NCI-H1417 (cell line): ENCODE measurements at regions not wholly inside any gene's neighbourhood (a gene's known extent, or its start where the extent isn't known, plus 50 kb on each side); places are given as distances from the start of the nearest gene placed in this dataset.
"Not testable (repeated sequence)": the region's sequence is repeated elsewhere in the genome, so short reads cannot be mapped to it uniquely, and the experiment has no call there.

Source experiments
- DNase-seq, 3 experiments: peaks; one replicate each; lab custom pipeline; 2025; lab: John Stamatoyannopoulos, UW

DNA sequence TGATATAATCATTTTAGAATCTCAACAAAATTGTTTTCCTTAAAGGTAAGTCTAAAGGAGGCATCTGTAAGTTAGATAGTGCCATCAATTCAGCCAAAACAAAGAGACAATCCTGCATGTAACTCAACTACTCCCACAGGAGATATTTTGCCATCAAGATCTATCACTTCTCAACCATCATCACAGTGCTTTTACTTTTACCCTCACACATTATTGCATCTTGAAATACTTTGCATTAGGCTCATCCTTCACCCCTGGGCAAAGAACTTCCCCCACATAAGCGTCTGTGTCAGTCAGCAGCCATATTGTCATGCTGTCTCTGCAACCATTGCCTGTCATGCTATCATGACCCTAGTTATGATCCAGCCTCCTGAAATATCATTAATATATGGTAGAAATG, 54.9 kb upstream of the NLGN1 start:
- no peak for DNase-seq

DNA sequence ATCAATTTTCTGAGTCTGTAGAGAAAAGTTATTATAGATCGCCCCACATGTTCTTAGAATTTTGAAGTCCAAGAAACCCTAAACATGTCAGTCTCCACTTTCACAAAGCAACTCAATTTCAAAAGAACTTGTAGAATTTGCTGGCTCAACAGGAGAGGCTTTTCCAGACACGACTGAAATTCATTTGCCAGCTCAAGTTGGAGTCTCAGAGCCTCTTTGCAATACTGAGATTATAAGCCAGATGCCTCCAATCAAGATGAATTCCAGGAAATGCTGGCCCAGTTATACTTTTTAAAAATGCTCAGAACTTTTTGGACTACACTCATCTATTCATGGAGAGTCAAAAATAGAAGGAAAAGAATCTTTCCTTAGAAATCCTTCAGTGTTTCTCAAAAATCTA, 56.9 kb upstream of the NLGN1 start:
- DNase-seq, result no peak

DNA sequence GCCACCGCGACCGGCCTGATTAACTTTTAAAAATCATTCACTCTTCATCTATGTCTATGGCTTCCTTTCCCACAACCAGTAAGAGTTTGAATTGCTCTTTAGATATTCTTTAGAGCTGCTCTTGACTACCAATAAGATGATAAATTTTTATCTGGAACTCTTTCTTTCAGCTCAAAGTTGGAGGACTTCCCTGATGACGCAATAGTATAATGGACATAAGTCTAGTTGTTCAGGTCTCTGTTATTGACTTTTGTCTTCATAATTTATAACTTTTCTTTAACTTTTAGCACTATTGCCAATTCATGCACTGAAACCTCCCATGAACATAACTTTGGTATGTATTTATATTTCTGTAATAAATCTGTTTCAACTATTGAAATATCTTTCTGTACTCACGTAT, 61.3 kb upstream of the NLGN1 start:
- DNase-seq, result no peak

DNA sequence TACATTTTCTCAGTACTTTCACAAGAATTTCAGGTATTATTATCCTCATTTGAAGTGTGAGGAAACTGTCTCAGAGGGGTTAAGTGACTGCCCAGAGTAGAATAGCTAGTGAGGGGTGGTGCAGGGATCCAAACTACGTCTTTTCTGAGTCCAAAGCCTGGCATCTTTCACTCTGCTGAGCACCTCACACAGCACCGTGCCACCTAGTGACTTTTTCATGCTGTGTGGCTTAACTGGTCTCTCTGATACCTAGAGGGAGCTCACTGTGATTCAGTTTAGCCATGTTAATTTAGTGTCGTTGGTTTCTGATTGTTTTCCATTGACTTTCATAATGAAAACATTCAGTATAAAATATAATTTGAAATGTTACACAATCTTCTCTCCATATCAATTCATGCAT, 91.4 kb upstream of the NLGN1 start:
- DNase-seq, result no peak

DNA sequence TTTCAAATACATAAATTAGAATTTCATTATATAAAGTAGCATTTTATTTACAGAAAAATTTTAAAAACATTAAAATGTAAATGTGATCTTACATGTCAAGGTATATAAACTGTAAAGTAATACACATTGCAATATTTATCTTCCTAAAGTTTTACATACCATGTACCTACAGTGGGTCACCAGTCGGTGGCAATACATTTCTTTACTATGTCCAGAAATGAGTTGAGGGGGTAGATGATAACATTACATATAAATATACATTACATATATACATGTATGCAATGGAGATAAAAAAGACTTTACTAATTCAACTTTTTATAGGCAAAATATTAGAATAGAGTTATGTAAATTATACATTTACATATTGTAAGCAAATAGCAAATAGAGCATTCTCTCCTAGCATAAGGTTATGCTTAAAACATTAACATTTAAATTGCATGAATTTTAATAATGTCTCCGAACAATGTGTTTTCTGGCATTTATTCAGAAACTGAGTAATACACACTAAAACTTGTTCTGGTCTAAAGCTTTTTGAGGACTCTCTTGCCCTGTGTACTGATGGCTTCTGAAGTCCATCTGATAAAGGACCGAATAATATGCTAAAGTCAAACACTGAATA, 93.3 kb upstream of the NLGN1 start:
- DNase-seq, result no peak

DNA sequence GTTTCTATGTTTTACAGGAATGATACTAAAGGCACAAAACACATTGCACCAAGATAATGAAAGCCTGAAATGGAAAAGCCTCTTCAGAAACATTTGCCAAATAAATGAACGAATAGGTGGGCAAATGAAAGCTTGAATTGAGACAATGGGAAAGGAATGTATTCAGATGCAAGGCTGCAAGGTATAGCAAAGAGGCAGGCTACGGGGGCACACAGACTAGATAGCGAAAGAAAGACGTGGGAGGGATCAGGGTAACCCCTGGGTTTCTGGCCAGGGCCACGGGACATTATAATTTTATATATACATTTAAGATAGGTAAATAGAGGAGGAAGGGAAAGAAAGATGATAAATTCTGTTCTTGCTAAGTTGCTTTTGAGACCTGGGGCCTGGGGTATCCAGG, 95.9 kb upstream of the NLGN1 start:
- DNase-seq, result no peak

DNA sequence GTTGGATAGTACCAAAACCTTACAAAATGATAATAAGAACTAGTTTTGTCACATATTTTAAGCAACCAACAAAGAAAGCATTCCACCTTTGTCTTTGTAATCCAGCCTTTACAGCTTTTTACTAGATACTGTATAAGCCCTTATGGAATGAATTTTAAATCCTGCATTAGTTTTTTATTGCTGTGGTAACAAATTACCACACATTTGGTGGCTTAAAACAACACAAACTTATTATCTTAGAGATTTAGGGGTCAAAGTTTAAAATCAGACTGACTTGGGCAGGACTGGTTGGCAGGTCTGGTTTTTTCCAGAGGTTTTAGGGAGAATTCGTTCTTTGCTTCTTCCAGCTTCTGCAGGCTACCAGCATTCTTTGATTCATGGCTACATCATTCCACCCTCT, 108.5 kb upstream of the NLGN1 start:
- DNase-seq, result no peak

DNA sequence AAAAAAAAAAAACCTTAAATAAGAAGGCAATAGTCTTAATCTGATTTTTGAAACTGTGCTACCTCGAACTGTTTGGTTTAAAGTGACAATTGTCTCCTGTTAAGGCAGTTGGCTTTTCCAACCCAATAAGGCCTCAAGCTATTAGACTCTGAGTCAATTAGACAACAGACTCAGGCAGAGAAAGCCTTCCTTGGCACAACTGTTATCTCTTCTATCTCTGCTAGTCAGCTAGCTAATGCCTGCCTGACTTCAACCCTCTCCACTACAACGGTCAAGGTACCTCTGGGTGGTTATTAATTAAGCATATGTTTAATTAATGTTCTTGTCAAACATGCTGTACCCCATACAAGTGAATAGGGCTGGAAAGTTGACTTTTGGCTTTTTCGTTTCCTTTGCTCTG, 110.2 kb upstream of the NLGN1 start:
- DNase-seq, result peak in 1 of 3 experiments; percentile 26

DNA sequence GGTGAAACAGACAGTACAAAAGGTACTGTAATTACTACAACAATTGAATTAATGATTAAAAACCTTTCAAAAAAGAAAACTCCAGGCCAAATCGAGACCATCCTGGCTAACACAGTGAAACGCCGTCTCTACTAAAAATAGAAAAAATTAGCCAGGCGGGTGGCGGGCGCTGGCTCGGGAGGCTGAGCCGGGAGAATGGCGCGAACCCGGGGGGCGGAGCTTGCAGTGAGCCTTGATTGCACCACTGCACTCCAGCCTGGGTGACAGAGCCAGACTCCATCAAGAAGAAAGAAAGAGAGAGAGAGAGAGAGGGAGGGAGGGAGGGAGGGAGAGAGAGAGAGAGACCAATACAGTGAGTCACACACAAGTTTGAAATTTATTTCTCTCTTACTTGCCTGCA, 111.0 kb upstream of the NLGN1 start:
- DNase-seq, result not testable (repeated sequence)

DNA sequence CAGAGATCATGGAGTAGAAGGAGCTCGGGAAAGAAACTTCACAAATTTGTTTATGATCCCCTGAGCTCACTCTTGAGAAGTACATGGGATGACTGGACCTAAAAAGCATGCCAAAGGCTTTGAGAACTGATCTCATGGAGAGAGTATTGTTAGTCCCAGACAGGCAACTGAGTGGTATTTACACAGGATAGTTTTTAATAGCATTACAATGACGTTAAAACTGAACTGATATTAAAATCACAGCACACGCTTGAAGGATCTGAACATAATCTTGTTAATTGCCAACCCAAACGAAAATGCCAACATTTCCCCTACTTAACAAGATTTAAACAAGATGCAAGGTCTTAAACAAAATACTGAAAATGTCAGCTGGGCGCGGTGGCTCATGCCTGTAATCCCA, 113.2 kb upstream of the NLGN1 start:
- DNase-seq, result no peak

DNA sequence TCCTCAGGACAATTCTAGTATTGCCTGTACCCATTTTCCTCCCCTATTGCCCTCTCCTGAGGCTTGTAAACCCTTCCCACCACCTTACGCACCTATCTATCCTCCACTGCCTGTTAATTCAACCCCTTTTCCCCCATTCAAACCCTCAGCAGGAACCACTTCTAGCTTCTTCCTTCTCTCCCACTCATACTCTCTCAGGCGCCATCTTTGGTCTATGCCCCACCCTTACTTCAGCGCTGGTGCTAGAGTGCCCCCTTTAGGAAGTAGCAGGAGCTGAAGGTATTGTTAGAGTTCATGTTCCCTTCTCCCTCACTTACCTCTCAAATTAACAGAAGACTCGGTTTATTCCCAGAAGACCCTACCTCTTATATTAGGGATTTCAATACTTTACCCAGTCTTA, 121.8 kb upstream of the NLGN1 start:
- no peak for DNase-seq

DNA sequence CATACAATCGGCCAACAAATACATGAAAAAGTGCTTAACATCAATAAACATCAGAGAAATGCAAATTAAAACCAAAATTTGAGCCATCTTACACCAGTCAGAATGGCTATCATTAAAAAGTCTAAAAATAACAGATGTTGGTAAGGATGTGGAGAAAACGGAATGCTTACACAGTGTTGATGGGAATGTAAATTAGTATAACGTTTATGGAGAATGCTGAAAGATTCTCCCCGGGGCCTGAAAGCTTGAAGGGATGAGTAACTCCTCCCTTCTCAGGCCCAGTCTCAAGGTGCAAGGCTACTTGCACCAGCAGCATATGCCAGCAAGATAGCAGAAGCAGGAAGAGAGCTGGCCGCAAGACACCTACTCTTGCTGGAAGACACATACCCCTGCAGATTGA, 123.7 kb upstream of the NLGN1 start:
- no peak for DNase-seq

DNA sequence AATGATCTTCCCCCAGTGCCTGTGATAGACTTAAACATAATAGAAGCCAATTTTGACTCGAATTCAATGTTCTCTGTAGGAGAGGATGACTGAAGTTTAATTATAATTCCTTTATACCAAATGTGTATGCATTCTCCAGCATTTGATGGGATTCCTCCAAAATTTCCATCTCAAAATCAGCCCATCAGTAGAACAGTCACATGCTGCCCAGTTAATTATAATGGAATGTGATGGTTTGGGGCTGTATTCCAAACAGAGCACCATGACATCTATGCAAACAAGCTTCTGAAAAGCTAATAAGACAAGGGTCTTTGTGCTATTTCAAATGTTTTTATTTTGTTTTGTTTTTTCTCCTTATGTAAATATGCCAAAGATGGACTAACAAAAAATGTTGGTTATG, 127.7 kb upstream of the SPATA16 start:
- DNase-seq, result no peak

DNA sequence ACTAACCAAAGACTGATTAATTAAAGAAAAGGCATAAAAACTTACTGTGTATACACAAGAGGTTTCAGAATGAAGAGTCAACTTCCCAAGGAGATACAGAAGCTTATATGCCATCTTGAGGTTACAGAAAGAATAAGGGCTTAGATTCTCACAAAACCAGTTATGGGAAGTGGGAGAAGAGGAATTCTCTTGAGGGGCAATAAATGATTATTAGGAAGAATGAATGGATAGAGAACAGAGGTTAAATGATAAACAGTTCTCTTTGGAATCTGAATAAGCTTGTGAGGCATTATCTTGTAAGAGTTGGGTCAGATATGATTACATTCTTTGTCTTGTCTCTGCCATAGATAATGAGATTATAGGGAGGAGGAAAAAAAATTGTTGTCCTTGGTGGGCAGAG, 126.7 kb upstream of the SPATA16 start:
- no peak for DNase-seq

DNA sequence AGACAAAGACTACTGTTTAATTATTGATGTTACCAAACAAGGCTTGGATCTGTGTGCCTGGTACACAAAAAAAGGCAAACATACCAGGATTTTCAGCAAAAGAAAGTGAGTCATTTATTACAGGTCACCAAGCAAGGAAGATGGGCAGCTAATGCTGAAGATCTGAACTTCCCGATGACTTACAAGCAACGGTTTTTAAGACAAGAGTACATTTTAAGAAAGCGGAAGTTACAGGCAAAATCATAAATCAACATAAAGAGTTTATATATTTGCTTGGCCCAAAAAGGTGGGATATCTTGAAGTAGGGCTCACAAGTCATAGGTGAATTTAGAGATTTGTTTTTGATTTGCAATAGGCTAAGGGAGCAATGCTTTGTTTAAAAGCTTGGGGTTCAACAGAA, 125.4 kb upstream of the SPATA16 start:
- DNase-seq, result no peak

DNA sequence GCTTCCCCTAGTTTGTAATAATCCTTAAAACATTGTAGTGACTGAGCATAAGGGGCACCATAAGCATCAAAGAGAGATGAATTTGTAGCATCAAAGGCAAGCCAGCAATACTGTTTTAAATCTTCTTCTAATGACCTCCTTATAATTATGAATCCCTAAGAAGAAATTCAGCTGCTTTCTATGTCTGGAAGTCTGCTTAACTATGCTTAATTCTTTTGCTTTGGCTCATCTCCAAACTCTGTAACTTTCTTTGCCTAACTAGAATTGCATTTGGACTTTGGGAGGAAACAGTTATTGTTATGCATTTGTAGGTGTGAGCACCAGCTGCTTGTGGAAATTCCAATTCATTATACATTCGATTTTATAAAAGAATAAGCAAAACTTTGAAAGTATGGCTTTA, 117.7 kb upstream of the SPATA16 start:
- no peak for DNase-seq

DNA sequence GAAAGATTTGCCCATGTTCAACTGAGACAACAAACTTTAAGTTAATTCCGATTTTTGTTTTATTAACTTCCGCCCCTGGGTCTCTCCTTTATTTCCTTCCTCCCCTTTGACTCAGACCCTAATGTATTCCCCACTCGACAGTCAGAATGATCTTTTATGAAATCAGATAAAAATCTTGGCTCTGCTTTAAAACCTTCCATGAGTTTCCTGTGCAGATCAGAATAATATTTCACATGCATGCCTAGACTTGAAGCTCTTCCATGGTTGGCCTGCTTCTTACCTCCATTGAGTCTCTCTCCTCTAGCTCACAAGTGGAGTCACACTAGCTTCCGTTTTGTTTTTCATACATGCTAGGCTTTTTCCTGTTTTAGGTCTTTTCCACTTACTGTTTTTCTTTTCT, 116.8 kb upstream of the SPATA16 start:
- DNase-seq, result no peak

DNA sequence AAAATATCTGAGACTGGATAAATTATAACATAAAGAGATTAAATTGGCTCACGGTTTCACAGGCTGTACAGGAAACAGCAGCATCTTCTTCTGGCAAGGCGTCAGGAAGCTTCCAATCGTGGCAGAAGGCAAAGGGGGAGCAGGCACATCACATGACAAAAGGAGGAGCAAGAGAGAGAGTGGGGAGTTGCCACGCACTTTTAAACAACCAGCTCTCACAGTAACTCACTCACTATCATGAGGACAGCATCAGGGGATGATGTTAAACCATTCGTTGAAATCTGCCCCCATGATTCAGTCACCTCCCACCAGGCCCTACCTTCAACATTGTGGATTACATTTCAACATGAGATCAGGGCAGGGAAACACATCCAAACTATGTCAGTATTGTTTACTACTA, 114.5 kb upstream of the SPATA16 start:
- DNase-seq, result no peak

DNA sequence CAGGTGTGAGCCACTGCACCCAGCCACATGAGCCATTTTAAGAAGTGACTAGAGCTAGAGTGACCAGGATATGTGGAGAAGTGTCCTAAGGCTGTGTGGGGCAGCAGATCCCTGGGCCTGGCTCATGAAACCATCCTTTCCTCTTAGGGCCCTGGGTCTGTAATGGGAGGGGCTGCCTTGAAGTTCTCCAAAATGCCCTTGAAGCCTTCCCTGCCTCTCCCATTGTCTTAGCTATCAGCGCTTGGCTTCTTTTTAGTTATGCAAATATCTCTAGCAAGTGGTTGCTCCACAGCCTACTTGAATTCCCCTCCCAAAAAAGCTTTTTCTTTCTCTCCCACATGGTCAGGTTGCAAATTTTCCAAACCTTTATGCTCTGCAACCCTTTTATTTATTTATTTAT, 112.4 kb upstream of the SPATA16 start:
- DNase-seq, result no peak

DNA sequence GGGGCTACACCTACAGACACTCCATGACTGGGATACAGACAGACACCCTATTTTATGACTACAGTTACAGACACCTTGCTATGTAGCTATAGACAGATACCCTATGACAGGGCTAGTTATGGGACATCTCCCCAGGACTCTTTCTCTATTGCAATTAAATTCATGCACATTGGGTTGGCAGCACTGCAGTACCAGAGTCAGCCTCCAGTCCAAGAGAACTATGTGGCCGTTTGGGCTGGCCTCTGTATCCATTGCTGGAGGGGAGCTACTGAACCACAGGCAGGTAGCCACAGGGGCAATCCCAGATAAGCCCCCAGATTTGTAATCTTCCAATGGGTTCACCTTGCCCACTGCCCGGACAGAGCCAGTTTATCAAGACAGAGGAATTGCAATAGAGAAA, 108.4 kb upstream of the SPATA16 start:
- DNase-seq, result no peak

DNA sequence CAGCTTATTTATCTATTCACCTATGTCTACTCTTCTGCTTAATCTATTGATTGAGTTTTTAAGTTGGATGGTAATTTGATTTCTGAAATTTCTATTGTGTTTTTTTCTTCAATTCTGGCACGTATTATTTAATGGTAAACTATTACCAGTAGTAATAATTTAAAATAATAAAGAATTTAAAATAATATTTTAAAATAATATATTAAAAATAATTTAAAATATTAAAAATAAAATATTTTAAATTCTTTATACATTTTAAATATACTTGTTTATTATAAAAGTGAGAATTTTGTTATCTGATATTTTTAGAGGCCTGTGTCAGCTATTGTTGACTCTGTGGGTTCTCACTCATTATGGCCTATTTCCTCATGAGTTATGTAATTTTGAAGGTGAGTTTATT, 100.7 kb upstream of the SPATA16 start:
- no peak for DNase-seq

DNA sequence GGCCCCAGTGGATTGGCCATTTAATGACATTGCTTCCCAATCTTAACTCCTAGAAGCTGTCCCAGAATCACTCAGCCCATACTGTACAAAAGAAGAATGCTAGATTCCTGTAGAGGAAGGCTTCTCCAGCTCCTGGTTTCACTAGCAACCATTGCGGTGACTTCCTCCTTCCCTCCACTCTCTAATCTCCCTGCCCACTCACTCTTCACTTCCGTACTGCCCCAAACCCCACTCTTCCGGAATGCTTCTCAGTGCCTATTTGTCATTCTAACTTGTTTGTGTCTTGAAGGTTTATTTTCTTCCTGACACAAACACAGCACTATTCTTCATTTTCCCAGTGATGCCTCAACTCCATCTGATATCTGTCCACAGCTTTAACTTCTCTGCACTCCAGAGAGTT, 97.1 kb upstream of the SPATA16 start:
- DNase-seq, result no peak

DNA sequence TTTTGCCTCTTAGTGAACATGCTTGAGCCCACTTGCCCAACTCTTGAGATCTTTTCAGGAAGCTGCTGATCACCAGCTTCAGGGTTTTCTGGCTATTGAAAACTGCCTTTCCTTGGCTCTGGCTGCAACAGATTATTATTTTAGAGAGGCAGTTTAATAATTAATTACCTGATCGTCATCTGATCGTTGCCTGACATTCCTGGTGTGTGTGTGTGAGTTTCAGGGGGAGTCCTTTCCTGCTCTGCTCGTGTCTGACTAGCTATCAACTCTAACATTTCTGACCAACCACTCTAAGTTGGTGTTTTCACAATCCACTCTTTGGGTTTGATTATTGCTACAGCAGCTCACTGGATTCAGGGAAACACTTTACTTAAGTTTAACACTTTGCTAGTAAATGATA, 84.3 kb upstream of the SPATA16 start:
- DNase-seq, result no peak

DNA sequence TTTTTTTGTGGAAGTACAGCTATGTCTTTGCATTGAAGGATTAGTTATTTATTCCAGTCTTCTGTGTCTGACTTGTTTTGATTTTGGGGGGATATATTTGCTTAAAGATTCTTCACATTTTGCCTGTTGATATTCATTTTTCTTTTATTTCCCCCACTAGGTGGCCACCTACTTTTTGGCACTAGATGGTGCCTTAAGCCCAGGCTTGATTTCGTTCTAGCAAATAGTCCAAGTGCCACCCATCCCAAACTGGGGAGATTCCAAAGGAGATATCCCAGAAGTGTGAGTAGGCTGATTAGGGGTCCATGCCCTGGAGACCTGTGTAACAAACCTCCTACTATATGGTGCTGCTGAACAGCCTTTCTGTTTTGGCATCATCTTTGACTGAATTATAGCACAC, 80.0 kb upstream of the SPATA16 start:
- DNase-seq, result no peak

DNA sequence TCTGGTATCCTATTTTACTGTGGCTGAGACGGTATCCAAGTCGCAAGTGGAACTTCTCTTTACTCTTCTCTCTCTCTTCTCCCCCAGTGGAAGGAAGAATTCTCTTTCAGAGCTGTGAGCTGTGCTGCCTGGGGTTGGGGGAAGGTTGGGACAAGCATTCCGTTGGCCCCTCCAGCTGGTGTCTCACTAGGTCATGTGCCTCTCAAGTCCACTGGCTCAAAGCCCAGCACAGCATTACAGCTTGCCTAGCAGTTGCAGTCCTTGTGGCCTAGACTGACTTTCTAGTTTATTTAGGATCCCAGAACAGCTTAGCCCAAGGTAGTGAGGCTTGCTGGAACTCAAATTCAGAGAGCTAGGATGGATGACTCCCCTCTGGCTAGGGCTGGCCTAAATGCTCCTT, 76.1 kb upstream of the SPATA16 start:
- no peak for DNase-seq
